SHP77 treated with DMSO at 0.1 percent for 48 hours (cell line): ENCODE measurements at regions not wholly inside any gene's neighbourhood (a gene's known extent, or its start where the extent isn't known, plus 50 kb on each side); places are given as distances from the start of the nearest gene placed in this dataset.

ENCODE experiments used
- DNase-seq: peaks from one replicate; lab custom pipeline; 2025; lab: John Stamatoyannopoulos, UW

DNA sequence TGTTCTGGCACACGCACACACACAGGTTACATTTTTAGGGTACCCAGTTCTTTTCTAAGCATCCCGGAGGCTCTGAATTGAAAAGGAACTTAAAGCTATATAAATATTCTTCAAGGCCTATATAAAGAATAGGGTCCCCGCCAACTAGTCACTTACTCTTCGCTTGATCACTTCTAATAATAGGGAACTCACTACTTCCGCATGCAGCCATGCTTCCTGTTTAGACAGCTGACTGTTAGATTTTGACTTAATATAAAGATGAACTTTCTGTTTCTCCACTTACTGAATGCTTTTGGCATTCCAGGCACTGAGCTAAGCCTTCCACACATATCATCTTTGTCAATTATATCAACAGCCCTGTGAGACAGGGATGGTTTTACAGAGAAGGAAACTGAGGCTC is 259.6 kb downstream of the TSHZ3 start:
- DNase-seq = no peak

DNA sequence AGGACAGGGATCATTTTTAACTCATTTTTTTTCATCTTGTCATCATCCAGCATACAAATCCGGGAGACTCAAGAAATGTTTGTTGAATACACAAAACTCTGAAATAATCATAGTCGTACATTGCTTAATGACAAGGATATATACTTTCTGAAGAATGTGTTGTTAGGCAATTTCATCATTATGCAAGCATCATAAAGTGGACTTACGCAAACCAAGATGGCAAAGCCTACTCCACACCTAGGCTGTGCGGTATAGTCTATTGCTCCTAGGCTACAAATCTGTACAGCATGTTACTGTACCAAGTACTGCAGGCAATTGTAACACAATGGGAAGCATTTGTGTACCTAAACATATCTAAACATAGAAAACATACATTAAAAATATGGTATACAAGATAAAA is 264.1 kb downstream of the TSHZ3 start:
- no peak for DNase-seq

DNA sequence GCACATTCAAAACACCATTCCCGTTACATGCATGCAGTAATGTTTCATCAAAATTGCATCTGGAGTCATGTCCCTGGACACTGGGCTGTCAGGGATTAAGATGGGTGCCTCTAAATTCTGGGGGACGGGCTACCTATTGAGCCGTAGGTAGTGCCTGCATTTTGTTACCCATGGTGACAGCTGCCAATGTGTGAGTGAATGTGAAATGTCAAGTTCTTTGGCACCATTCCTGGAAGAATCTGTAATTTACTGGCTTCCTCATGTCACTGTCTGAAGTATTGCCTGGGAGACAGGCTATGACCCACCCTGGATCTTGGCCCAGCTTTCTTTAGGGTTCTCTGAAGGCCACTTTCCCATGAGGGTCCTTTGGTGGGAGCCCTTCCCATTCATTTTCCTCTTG is 266.1 kb downstream of the TSHZ3 start:
- no peak for DNase-seq

DNA sequence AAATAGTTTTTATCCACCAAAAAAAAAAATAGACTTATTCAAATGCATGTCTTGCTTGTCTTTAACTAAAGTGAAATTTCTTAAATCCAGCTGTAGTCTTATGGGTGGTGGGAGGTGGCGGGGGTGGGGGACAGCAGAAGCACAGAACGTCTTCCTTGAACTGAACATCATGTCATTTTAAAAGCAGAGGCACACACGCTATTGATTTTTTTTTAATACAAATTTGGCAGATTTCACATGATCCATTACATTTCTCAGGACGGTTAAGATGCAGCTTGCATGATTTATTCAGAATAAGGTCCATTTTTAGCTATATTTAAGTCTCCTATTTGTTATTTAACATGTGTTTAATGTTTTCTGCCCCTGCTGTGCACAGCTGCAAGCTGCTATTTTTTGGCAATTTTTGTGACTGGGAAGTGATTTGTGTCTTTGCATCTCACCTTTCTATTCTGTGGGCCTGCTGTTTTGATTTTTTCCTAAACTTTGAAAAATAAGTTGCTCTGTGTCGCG is 274.0 kb downstream of the TSHZ3 start:
- no peak for DNase-seq

DNA sequence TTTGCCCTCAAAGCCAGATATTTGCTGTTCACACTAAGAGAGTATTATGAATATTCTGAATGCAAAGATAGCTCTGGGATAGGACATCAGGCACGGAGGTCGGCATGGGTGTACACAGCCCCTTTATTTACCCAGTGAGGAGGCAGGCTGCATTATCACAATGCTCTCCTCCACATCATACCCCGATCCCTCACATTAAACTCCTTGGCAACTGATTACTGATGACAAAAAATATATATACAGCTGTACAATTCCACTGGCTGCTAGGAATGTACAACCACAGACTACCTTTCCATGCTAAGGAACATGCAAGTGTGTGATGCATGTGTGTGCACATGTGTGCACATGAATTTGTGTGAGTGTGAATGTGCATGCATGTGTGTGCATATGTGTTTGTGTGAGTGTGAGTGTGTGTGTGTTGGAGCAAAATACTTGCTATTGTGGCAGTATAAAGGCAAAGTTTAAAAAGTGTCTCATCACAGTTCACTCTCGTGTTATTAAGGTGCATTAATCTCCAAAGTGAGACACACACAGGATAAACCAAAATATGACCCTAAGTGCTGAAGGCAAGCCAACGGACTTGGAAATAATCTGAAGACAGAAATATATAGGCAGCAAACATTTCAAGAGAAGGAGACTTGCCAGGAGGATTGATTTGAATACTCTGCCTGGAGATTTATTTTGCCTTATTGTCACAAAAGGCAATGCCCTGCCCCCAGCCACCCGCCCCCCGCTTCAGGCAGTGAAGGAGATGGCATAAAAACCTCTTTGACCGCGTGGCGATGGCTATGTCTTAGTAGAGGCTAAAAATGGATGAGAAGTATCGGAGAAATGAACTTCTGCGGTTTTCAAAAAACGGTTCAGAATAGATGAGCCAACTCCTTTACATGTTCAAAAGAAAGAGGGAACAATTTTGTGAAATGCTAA is 274.8 kb downstream of the TSHZ3 start:
- DNase-seq = no peak

DNA sequence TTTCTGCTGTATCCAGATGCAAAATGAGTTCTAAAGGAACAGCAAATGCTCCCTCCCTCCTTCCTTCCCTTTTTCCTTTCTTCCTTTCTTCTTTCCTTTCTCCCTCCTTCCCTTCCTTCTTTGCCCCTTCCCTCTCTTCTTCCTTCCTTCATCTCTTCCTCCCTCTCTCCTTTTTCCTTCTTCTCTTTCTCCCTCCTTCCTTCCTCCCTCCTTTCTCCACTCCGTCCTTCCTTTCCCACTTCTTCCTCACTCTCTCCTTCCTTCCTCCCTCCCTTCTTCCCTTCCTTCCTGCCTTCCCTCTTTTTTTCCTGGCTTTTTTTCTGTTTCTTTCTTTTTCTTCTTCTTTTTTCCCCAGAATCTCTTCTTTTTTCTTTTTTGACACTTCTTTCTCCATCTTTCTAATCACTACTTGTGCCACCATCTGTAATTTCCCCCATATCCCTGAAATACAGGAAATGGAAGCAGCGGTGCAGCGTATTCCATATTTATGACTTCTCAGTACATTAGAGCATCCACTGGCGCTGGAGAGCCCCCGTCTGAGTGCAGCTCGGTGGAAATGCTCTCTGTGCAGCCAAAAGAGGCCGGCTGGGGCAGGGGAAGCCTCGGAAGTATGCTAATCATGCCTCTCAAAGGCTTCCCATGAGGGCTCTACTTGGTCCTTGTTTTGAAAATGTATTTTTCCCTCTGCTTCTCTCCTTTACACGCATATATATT is 275.6 kb downstream of the TSHZ3 start:
- DNase-seq = no peak

DNA sequence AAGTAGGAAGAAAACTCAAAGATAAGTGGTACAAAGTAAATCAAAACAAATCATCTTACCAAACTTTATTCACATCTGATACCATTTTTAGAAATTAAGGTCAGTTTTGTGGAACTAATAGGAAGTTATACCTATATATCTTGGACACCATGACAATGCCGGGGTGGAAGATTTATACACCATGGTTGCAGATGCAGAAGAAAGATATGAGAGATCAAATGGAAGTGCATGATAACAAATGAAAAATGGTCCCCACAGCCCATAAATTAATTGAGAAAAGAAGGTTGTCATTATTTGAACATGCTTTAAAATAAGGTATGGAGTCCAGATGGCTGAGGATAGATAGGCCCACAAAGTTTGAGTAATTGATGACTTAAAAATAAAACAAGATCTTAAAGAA is 276.8 kb downstream of the TSHZ3 start:
- DNase-seq = no peak

DNA sequence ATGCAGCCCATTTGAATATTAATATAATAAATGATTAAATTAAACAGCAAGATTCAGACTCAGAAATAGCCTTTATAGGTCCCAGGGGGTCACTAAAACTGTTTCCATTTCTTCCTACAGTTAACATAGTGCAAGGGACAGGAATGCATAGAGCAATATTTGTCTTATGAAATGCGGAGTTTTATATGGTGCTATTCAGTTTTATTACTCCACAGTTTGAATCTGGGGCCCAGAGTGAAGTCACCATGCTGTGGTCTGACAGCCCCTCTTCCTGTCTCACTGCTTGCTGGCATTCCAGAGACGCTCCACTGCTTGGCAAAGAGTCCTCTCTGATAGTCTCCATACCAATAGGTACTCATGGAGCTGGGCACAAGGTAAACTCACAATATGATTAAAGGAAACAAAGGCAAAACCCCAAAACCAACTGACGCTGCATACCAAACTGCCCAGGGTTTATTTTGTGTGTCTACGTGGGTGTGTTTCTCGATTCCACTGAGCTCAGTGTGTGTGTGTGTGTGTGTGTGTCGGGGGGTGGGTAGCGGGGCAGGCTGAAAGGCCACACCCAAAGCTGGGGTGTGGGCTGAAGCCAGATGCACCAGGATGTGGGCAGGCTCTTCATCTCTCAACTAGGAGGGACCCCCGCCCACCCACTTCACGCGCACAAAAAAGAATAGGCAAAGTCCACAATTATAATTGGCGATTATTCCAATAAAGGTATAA is 277.9 kb downstream of the TSHZ3 start:
- DNase-seq = no peak

DNA sequence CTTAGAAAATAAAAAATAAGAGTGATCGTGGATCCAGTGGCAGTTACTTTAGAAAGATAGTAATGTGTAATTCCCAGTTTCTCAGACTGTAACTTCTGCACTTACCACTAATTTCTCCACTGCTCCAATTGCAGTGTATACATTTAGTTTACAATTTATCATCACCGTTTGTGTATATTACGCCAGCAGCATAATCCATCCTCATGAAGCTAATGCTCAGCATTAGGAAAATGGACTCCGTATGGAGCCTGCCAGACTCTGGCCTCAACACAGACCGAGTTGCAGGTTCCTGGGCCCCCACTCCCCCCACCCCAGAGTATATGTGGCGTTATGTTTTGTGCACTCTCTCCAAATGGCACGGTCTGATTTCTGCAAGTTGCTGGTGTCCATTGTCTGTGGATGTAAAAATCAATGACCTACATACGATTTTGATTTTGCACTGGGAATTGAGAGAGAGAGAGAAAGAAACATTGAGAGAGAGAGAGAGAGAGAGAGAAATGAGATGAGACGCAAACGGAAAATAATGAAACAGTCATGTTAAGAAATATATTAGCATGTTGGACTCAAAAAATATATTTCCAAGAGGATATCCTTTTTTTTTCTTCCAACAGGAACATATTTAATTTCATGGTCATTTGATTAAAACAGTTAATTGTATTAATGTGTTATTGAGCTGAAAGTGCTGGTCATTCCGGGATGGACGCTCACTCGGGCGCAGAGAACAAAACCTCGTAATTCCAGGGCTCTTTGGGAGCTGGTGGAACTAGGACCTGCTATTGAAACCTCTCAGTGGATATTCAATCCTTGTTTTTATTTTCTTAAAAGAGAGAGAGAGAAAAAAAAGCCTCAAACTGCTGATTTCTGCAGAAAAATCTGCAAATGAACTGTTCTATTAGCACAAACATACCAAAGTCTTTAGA is 278.8 kb downstream of the TSHZ3 start:
- no peak for DNase-seq

DNA sequence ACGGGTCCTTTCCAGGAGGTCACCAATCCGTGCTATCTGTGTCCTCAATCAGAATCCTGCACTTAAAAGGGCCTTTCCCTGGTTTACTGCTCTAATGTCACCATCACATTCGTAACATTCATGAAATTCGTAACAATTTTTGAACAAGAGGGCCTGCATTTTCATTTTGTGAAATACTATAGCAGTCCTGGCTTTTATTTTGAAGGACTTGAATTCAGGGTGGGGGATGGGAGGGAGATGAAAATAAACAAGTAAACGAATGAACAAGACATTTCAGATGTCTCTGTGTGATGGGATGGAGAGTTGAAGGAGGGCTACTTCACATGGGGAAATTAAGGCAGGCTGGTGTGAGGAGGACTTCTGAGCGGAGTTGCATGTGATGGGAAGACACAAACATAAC is 281.0 kb downstream of the TSHZ3 start:
- no peak for DNase-seq

DNA sequence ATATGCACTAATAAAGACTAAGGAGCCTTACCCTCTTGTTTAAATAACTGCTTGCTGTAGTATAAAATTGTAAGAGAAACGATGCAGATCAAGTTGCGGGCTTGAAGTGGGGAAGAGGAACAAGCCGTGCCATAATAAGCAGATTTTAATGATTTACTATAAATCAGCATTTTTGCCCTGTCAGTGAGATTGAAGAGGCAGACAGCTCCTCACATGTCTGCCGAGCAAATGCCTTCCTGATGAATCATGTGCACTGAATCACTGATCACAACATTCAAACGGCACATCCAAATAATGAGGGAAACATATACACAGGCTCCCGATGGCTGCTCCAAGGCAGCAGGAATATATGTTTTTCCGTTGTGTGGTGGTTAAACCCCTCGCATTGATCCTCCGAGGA is 282.9 kb downstream of the TSHZ3 start:
- DNase-seq = no peak

DNA sequence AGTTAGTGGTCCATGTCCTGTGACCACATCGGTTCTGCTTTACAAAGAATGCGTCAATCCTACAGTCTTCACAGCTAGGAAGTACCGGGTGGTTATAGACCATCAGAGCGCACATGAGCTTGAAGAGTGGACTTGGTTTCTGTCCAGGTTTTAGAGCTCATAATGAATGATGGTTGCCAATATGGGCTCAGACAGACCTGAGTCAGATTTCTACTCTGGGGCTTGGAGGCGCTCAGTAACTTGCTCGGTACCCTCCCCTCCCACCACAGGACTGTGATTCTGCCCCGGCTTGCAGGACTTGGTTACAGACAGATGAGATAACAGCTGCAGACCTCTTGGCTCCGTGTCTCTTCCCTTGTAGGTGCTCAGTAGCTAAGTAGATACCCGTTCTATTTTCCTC is 284.7 kb downstream of the TSHZ3 start:
- no peak for DNase-seq

DNA sequence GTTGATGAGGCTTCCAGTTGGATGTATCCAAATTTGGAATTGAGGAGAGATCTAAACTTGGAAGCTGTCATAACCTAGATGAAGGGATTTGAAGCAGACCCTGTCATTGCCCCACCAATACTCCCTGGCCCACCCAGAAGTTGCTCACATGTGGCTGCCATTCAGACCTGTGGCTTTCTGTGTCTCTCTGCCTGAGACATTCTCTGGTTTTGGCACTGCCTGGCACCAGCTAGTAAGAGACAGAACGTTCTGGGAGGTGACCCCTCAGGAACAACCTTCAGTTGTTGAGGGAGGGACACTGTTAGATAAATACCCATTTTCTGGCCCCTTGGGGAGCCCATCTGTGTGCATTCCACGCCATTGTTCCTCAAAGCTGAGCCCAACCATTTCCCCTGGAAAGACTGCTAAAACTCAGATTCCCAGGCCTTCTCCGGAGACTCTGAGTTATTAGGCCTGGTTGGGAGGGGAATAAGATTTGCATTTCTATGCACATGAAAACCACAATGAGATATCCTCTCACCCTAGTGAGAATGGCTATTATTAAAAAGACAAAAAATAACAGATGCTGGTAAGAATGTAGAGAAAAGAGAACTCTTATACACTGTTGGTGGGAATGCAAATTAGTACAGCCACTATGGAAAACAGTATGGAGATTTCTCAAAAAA is 290.4 kb downstream of the TSHZ3 start:
- no peak for DNase-seq

DNA sequence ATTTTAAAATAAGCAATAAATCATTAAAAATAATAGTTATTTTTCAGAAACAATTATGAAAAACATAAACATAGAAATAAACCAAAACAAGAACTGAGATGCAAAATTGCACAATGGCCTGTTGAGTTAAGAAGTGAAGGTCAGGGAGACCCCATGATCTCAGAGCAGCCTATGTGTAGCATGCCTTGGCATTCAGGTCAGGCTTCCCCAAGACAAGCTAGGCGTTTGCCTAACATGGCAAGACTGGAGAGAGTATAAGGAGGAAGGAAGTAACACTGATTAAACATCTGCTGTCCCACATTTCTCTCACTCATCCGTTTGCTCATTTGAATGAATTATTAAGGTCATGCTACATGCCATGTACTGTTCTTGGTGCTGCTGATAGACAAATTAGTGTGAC is 291.8 kb downstream of the TSHZ3 start:
- no peak for DNase-seq

DNA sequence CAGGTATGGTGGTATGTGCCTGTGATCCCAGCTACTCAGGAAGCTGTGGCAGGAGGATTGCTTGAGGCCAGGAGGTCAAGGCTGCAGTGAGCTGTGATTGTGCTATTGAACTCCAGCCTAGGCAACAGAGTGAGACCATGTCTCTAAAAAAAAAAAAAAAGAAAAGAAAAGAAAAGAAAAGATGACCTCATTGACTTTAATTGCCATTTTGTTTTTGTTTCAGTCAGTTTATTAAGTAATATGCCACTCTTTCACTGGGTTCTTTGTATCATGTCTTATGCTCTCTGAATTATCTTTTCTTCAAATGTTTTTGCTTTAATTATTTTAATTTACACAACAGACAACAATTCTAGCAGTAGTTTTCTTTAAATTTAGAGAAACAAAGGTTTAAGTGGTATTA is 293.8 kb downstream of the TSHZ3 start:
- DNase-seq = no peak

DNA sequence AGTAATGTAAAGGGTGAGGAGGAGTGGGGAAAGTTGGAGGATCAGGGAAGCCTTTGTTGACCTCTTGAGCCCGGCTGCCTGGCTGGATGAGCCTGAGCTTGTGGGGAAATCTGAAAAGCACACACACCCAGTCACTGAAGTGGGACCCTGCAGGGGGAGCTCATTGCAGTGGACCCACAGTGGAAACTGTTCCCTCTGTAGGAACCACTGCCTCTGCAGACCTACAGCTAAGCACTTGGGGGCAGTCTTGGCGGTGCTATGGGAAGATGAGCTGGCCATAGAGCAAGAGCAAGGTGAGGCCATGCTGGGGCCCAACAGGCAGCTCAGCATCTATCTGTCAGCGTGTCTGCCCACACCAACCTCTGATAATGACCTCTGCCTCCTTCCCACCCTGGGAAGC is 294.8 kb downstream of the TSHZ3 start:
- DNase-seq = no peak

DNA sequence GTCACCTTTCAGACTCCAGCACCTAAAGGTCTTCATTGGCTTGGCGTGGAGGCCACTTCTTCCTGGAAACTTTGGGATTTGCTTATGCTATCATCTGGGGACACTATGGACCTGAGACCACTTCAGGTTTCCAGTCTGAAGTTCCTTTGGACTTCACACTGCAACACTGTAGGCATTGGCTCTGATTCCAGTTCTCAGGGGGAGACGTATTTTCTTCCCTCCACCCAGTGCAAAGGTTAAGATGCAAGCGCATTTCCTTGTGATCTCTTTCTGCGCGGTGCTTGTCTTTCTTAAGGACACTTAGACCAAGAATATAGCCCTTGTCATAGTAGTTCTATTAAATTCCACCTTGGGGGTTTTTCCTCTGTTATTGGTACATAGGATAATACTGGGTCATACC is 299.8 kb downstream of the TSHZ3 start:
- DNase-seq = no peak

DNA sequence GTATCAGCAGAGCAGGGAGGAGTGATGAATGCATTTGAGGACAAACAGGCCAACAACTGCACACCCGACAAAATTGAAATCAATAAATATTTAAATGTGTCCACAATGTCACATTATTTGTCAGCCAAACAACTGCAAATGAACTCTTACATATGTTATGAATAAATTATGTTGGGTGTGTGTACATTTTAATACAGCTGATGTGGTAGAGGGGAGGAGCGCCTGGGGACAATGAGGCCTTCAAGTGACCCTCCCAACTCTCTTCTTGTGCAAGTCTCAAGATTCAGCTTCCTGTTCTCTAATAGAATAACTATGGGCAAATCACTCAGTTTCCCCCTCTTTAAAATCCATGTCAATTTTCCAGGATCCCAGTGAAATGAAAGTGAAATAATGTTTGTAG is 303.2 kb downstream of the TSHZ3 start:
- DNase-seq = no peak

DNA sequence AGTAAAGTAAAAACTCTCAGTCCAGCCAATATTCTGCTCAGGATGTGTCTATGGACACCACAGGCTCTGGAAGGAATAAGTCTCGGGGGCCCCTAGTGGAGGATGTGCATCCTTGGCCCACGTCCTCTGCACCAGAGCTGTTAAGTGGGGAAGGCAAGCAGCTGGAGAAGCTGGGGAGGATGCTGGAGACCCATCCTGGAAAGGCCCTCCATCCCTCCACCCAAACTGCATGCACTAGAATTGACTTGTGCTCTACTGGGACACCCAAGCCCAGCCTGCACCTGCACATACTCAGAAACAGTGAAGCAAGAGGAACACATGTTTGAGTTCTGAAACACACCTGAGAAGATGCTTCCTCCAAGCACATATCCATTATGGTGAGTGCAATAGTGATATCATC is 307.8 kb downstream of the TSHZ3 start:
- DNase-seq = no peak

DNA sequence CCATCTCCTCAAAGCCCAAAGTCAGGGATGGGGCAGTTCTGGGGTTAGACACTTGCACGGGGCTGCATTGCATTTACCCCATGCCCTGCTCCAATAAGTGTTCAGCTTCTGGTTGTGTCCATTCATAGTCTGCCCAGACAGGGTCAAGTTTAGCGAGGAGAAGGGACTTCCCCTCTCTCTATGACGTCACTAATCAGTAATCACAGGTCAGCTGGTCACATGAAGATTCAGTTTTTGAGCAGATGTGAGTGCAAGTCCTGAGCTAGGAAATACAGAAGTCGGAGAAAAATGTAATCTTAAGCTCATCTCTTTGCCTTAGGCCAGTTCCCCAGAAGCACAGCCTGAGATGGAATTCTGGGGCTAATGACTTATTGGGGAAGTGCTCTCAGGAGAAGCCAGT is 310.1 kb downstream of the TSHZ3 start:
- DNase-seq = no peak
